ENCODE measurements at regions not wholly inside any gene's neighbourhood (a gene's known extent, or its start where the extent isn't known, plus 50 kb on each side); places are given as distances from the start of the nearest gene placed in this dataset.

DNA sequence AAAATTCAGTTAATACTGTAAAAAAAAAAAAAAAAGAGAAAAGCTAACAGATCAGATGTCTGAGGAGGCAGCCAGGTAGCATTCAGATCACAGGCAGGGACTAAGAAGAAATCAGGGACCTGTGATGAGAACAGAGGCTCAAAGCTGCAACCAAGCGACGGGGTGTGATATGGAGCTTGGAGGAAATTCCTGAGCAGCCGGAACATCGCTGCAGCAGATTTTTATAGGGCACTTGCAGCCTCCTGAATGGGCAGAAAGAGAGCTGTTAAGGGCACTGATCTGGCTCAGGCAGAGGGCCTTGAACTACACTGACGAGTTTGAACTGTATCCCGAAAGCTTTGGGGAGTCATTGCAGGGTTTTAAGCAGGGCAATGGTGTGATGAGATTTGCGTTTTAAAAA is 315.4 kb downstream of the ADGRL2 start:
- TF ChIP-seq, protein P1, sequence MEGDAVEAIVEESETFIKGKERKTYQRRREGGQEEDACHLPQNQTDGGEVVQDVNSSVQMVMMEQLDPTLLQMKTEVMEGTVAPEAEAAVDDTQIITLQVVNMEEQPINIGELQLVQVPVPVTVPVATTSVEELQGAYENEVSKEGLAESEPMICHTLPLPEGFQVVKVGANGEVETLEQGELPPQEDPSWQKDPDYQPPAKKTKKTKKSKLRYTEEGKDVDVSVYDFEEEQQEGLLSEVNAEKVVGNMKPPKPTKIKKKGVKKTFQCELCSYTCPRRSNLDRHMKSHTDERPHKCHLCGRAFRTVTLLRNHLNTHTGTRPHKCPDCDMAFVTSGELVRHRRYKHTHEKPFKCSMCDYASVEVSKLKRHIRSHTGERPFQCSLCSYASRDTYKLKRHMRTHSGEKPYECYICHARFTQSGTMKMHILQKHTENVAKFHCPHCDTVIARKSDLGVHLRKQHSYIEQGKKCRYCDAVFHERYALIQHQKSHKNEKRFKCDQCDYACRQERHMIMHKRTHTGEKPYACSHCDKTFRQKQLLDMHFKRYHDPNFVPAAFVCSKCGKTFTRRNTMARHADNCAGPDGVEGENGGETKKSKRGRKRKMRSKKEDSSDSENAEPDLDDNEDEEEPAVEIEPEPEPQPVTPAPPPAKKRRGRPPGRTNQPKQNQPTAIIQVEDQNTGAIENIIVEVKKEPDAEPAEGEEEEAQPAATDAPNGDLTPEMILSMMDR (IDR thresholded peaks at IDR 0.05) = no peak
- TF ChIP-seq POLR2A (IDR thresholded peaks at IDR 0.05) = no peak

Data from adrenal gland (tissue), 5 donors.